ENCODE measurements at regions not wholly inside any gene's neighbourhood (a gene's known extent, or its start where the extent isn't known, plus 50 kb on each side); places are given as distances from the start of the nearest gene placed in this dataset.

DNA sequence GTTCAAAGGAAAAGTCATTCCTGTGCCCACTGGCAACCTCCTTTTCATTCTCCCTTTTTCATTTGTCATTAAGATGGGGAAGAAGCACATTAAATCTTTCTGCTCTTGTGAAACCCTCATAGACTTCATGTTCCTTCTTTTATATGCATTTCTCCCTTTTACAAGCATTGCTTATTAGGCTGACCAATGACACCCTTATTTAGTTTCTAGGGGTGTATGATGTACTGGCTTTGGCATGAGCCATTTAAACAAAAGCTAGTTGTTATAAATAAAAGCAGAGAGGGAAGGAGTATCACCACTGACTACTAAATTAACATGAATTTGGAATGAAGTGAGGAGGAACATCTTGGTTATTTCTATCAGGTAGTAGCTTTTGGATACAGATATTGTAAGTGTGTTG lies 68.2 kb upstream of the PCDH9 start:
- no peak for DNase-seq

DNA sequence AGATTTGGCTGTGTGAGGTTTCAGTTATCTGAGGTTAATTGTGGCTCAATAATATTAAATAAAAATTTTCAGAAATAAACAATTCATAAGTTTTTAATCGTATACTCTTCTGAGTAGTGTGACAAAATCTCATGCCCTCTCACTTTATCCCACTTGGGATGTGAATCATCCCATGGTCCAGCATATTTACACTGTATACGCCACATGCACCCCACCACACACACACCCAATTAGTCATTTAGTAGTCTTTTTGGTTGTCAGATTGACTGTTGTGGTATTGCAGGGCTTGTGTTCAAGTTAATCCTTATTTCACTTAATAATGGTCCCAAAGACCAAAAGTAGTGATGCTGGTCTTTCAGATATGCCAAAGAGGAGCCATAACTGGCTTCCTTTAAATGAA lies 66.4 kb upstream of the PCDH9 start:
- no peak for DNase-seq

DNA sequence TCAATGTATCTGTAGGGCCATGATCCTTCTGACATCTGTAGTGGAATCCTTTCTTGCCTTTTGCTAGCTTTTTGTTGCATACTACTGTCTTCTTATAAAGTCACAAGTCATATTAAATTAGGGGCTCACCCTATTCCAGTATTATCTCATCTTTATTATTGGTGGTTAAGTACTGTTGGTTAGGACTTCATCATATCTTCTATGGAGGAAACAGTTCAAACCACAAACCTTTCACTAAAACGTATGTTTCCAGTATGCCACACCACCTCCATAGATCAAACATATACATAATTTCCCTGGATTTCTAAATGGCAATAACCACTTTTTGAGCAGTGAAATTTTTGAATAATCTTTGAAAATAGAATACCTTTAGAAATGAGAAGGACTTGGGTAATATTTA lies 62.8 kb upstream of the PCDH9 start:
- no peak for DNase-seq

DNA sequence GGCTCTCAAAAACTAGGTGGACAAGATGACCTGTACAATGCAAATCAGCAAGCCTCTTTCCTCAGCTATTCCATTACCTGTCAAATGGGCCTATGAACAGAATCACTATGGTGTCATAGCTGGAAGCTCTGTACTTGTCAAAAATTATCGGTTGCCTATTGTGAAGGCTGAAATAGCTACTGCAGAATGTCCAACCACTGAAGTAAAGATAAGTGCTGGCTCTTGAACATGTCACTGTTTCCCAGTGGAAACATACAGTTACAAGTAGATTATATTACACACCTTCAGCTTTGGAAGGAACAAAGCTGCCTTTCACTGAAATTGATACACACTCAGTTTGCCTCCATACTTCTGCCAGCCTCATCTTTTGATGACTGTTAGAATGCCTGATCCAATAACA lies 55.5 kb upstream of the PCDH9 start:
- no peak for DNase-seq

DNA sequence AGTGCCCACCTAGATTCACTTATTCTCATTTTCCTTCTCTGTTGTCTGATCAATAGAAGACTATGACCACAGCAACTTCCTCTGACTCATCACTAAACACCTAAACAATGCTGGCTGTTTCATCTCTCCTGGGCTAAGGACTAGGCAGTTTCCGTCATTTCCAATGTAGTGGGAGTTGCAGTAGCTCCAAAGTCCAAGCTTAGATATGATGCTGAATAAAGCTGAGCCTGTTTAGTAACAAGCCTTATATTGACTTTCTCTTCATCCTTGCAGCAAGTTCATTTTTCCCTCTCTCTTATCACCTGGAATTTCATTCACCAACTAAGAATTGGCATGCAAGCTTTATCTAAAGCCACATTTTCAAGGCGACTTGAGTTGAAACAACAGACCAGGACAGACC lies 53.5 kb upstream of the PCDH9 start:
- no peak for DNase-seq

DNA sequence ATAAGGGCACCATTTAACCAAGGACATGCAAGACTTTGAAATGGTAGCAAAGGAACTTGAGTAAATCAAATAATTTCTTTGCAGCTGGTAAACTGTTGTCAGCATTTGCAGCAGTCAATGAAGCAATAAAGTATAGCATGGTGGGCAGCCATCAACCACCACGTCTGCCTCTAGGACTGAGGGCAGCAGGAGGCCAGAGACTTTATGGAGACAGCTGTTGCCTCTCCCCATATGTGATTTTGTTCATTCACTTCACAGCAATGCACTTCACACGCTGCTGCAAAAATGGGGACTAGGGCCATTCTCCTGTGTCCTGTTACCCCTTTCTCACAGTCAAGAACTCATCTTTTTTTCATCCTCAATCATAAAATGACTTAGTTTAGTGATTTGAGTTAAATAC lies 51.3 kb upstream of the PCDH9 start:
- DNase-seq: no peak
